HG03565 (cell line): ENCODE measurements at regions not wholly inside any gene's neighbourhood (a gene's known extent, or its start where the extent isn't known, plus 50 kb on each side); places are given as distances from the start of the nearest gene placed in this dataset.

Source experiments
- ATAC-seq: cut with Tn5 transposase; IDR thresholded peaks from one replicate; pipeline ENCODE4 v1.9.1; 2021; ENCODE audit warnings: mild to moderate bottlenecking, moderate library complexity; ENCODE audit not compliant: unreplicated experiment

DNA sequence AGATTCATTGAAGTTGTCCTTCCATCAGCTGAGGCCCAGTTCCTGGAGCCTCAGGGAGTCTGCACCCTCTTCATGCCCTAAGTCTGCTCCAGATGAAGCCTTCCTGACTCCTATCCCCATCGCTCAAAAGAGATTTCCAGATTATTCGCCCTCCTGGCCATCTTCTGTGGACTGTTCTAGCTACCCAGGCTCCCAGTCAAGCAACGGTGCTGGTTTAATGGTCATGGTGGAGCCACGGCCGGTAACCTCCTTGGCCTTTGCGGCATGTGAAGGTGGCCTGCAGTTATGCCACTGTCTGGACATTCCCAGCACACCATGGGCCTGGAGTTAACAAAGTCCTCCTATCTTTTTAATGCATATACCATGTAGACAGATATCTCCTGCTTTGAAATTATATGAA lies 140.1 kb upstream of the ASB18 start:
- ATAC-seq: no peak

DNA sequence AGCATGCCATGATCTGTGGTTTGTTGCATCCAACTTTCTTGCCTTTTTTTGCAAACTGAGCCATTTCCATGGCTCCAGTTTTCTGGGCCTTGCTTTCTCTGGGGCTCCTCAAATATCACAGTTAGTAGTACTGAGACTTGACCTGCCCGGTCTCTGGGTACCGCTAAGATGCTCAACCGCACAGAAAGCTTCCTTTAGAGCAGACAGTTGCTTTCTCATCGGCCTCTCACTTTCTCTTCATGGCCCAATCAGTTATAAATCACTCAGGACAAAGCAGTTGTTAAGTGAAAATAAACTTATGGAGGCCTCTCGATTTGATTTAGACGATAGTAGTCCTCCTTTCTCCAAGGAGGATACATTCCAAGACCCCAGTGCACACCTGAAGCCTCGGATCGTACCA lies 141.2 kb upstream of the ASB18 start:
- no peak for ATAC-seq

DNA sequence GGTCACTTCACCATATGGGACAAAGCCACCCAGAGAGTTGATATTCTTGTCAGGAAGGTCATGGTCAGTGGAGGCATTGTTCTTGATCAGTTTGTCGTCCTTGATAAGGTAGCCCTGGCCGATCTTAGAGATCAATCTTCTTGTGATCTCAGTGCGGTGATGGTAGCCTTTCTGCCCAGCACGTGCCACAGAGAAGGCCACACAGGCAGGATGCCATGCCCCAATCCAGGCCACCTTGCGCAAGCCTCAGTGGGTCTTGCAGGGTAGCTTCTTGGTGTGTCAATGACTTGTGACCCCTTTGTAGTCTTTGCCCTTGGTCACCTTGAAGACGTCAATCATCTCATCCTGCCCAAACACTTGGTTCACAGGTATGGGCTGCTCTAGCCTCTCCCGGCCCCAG lies 143.9 kb upstream of the ASB18 start:
- ATAC-seq: no peak

DNA sequence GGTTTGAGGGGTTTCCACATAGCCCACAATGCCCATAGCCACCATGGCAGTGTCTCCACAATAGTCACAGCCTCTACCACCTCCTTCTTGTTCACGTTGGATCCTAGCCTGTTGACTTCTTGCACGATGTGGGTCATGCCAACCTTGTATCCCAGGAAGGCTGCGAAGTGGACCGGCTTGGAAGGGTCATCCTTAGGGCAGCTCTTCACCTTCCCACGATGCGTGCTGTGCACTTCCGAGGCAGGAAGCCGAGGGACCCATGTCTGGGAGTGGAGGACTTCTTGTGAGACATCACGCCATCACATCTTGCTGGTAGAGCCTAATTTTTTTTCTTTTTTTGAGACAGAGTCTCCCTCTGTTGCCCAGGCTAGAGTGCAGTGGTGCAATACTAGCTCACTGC lies 144.6 kb upstream of the ASB18 start:
- ATAC-seq: no peak

DNA sequence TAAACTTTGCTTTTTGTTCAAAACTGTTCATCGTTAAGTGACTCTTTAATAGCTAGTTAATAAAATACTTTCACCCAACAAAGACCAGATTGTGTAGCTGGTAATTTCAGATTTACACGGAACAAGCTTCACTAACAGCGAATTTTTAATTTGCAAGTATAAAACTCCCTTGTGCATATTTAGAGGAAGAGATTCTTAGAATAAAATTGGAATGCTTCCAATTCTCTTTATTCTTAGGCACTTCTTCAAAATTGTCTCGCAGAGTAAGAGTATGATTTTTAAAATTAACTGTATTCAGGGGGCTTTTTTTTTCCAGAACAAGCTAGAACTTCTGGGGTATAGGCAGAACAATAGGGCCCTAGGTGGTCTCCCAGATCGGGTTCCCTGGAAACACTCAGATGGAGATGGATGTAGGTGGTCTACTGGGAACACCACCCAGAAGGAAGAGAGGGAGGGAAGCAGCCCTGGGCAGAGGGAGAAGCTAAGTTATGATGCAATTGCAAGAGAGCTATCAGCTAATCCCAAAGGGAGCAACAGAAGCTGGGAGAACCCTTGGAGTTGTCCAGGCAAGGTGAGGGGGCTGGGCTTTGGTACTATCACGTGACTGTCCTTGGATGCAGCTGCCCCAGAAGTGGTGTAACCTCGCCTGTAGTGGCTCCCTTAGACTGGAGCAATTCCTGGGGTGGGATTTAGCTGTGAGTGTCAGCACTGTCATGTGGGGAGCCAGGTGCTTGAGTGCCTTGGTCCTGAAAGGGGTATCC lies 151.7 kb upstream of the ASB18 start:
- ATAC-seq: no peak

DNA sequence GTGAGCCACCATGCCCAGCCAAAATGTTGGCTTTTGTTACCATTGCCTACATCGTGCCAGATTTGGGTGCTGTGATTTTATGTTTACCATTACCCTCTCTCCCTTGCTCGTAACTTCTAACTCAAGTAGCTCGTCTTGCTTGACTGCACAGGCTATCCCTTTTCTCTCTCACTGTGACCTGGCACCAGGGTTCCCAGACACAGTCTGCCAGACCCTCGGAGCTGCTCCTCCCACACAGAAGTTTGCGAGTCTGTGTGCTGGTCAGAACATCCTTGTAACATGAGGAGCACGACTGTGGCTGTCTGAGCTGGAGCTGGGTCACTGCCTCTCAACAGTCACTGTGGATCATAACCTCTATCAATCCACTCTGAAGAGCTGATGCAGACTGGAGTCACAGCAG lies 152.5 kb upstream of the ACKR3 start:
- ATAC-seq: no peak

DNA sequence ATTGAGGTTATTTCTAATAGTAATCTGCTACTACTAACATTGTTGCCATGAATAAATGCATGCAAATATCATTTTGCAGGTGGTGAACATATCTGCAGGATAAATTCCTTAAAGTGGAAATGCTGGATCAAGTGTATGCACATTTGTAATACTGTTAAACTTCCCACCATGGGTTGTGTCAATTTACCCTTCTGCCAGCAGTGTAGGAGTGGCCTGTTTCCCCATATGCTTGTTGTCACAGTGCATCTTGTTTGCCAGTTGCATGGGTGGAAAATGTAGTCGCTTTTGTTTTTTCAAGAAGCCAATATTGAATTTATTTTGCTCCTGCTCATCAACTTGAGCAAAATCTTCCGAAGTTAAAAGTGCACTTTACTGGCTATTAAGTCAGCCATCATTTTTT lies 139.0 kb upstream of the ACKR3 start:
- no peak for ATAC-seq

DNA sequence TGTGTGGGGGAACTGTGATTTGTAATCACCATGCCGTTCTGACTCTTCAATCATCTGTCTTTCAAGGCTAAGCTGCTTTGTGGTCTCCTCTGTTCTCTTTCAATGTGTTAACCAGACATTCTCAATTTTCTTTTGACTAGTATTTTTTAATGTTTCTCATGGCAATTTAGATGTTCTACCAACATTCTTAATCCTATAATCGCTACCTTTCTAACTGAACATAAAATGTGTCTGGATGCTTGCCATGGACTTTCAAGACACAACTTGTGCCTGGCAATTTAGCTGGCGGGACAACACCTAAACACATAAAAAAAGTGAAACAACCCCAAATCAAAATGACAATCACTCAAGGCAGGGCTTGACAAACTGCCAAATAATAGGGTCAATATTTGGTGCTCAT lies 135.0 kb upstream of the ACKR3 start:
- ATAC-seq: no peak

DNA sequence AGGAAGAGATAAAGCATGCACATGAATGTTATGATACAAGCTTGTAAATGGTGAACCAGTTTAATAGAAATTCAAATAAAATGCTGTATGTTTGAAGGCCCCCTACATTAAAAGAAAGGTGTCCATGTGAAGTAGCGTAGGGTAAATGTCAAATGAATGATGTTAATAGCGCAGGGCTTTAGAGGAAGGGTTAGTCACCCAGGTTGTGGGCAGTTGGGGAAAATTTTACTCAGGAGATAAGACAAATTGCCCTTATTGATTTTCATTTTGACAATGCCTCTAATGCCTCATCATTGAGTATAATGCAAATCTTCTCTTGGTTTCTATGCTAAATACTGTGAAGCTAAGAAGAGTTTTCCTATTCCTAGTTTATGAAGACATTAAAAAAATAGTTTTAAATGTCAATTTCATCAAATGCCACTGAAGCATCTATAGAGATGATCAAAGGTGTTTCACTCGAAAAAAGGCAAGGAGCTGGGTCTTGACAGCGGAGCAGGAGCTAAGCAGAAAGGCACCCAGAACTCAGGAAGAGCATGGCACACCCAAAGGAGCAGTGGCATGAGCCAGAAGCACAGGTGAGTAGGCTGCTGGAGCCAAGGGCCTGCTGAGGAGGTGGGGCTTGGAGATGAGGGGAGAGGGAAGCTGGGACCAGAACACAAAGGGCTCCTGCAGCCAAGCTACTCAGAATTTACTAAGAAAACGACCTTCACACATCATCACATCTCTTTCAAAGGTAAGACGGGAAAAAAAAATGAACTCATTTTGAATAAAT lies 129.3 kb upstream of the ACKR3 start:
- ATAC-seq: no peak

DNA sequence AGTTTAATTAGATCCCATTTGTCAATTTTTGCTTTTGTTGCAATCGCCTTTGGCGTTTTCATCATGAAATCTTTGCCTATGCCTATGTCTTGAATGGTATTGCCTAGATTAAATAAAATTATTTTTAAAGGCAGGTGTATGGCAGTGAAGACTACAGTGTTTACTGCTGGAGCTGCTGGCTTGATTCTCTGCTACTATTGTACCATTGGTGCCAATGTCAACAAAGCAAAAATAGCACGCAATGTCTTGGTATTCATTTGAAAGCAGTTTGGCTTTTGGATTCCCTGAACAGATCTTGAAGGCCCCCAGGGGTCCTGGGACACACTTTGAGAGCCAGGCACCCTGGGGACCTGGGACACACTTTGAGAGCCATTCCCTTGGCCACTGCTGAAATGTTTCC lies 125.4 kb upstream of the ACKR3 start:
- ATAC-seq: no peak

DNA sequence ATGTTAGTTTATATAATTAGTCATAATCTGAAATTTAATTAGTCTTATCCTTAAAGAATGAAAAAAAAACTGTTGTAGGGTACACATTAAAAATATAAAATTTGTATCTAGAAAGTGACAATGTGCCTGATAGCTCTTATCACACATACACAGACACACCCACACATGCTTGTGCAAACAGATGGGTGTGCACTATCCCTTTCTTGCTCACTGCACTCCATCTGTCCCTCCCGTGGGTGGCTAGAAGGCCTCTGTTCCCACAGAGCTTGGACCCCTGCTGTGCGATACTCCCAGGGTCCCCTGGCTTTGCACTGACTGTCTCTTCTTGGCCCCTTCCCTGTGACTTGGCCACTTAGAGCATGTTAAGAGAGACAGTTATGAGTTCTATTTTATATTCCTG lies 123.9 kb upstream of the ACKR3 start:
- ATAC-seq: no peak

DNA sequence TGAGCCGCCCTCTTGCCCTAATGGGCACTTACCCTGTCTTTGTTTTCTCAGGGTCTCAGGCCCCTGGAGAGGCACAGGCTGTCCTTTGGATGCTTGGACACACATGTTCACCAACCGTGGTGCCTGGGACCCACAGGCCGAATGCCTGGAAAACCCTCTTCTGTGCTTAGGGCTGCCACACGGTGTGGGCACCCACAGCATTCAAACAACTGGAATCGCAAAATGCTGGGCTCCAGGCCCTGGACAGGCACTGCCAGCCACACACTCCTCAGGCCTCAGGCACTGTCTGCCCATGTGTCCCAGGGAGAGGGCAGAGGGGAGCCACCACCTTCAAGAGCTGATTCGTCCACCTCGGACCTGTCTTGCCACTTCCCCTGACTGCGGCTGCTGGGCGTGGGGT lies 123.1 kb upstream of the ACKR3 start:
- ATAC-seq: no peak

DNA sequence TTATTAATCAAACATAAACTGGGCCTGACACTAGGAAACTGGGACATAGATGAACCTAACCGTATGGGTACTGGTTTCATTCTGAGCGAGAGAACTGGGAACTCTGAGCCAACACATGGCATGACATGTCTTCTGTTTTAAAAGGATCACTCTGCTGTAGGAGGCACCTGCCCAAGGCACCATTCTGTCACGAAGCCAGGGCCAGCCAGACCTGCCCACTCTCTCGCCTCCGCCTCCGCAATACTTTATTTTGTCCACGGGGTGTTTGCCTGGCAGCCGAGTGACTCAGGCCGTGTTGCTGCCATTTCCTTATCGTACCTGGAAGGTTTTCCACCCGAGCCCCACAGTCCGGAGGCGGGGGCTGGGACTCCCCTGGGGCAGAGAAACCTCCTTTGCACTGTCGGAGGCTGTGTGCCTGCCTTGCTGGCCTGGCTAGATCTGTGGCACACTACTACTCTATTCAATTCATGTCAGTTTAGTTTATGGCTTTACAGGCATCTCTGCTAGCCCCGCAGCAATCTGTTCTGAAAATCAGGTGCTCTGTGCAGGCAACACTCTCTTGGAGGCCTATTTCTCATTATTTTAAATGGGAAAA lies 120.4 kb upstream of the ACKR3 start:
- no peak for ATAC-seq

DNA sequence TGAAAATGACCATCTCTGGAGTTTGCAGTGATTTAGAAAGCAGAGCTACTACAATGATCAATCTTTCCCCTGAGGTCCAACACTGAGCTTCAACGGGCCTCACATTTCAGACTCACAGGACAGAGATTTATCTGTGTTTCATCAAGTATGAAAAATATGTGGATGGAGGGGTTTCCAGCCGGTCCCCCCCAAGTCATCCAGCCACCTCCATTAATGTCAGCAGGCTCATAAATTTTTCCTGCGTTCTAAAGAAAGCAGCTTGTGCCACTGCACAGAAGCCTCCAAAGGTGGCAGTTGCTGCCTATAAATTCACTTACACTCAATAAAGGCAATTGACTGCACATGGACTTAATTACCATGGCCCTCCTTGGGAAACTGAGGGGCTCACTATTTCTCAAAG lies 117.4 kb upstream of the ACKR3 start:
- ATAC-seq: no peak

DNA sequence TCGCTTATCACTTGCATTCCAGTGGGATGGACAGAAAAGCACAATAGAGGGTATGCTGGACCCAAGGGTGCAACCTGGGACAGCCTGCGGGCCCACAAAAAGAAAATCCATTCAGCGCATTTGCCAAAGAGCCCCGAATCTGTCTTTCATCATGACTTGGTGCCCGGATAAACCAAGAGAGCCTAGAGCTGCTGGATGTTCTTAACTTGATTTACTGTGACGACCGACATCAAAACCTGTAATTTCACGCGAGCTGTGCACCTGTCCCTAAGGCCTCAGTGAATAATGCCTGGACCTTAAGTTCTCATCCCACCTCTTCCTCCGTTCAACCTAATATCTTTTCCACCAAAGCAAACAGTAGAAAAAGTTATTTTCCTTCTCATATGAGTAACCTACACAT lies 115.5 kb upstream of the ACKR3 start:
- ATAC-seq: no peak

DNA sequence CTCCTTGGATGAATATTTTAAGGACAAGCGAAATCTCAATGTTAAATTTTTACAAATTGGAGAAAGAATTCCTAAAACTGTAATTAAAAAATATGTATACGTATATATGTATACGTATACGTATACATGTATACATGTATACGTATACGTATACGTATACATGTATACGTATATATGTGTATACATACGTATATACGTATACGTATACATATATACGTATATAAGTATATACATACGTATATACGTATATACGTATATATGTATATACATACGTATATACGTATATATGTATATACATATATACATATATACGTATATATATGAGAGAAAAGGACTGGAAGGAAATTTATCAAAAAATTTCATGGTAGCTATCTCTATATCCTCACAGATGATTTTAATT lies 110.2 kb upstream of the ACKR3 start:
- no peak for ATAC-seq

DNA sequence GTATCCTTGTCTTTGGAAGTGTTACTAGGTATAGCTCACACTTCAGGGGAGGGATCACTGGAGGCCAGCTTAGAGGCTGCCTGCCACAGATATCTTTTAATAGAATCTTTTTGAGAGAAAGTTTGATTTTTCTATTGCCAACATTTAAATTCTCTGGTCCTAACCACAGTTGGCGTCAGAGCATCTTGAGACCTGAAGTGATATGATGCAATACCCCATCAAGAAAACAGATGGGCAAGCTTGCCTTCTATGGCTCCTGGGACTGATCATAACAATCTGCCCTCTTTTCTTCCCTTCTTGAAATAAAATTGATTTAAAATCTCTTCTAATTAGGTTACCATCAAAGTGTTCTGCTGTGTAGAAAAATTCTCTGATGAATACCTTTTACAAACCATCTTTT lies 105.5 kb upstream of the ACKR3 start:
- no peak for ATAC-seq

DNA sequence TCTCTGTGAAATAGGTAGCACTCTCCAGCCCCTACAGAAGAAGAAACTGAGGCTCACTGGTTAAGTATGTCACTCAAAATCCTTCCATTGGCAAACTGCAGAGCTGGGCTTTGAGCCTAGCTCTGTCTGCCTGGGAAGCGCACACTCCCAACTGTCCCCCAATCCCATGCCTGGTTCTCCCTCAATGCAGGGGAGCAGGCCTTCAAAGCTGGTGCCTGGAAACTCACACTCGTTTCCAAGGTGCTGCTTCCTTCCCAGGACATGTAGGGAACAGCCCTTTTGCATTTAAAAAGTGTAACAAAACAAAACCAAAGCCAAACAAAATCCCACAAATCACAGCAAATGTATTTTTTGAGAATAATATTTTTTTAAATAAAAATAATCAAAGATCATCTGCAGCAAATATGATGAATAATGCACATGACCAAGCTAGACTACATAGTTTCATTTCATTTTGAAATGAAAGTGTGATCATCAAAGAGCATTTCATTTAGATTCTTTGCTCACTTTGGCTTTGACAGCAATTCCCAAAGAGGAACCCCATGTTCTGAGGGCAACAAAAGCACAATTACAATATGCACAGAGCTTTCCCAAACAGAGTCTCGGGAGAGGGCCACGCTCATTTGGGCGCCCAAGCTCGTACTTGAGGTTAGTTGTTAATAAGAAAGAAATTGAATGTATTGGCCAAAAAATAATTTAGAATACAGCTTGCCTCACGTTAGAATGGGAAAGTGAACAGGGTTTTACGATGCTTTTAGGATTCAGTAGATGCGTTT lies 96.7 kb upstream of the ACKR3 start:
- ATAC-seq: no peak

DNA sequence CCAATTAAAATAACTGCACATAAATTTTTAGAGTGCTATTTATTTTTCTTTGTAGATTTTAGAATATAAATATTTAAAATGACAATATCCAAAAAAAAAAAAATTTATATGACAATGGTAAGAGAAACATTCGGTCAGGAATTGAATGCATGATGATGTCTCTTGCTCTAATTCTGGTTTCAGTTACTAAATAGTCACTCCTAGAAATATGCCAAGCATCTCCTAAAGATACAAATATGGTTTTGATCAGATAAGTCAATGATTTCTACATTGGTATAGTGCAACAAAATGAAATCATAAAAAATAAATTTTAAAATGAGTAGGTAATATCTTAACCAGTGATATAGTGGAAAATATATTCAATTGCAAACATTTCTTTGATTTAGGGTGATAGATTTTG lies 95.9 kb upstream of the ACKR3 start:
- ATAC-seq: no peak

DNA sequence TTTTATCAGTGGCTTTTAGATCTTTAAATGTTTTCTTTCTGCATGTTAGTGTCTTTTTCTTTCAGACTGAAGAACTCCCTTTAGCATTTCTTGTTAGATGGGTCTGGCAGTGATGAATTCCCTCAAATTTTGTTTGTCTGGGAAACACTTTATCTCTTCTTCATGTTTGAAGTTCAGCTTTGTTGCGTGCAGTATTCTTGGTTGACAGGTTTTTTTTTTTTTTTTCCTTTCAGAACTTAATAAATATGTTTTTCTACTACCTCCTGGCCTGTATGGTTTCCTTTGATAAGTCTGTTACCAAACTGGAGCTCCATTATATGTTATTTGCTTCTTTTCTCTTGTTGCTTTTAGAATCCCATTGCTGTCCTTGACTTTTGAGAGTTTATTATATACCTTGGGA lies 89.8 kb upstream of the ACKR3 start:
- no peak for ATAC-seq

DNA sequence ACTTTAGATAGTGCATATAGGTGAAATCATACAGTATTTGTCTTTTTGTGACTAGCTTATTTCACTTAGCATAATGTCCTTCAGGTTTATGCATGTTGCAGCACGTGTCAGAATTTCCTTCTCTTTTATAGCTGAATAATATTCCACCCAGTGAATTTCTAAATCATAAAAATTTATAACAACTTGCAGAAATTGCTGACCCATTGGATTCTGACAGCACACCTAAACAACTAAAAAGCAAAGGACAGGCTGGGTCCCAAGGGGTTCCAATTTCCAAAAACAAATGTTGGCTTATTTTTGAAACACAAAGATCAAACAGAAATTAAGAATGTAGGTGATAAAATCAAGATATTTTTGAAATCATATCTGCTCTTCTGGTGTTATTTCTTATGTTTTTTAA lies 86.5 kb upstream of the ACKR3 start:
- no peak for ATAC-seq

DNA sequence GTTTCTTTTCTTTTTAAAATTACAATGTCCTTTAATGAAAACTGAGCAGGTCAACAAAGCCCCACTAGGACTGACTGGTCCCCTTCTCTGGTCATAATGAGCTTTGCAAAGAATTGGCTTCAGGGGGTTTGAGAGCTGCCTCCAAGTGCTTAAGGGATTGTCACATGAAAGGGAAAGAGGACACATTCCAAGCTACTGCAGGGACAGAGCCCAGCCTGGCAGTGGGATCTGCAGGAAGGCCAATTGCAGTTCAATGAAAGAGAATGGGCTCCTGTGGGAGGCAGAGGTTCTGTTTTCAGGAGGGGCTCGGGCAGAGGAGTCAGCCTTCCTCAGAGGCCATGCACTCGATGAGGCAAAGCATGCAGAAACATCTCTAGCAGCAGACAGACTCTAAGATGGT lies 84.1 kb upstream of the ACKR3 start:
- ATAC-seq: no peak
